ENCODE measurements at regions not wholly inside any gene's neighbourhood (a gene's known extent, or its start where the extent isn't known, plus 50 kb on each side); places are given as distances from the start of the nearest gene placed in this dataset.

GRCh38 chr12:83199069-83199468 is 512.4 kb downstream of the TMTC2 start:
- no peak for TF ChIP-seq CTCF (IDR thresholded peaks at IDR 0.05)
- no peak for TF ChIP-seq POLR2A (IDR thresholded peaks at IDR 0.05)
- no peak for TF ChIP-seq EP300 (IDR thresholded peaks at IDR 0.05)
- no peak for TF ChIP-seq POLR2AphosphoS5 (IDR thresholded peaks at IDR 0.05)

Data from sigmoid colon (tissue), 4 donors.